GM12873 (cell line): ENCODE measurements at regions not wholly inside any gene's neighbourhood (a gene's known extent, or its start where the extent isn't known, plus 50 kb on each side); places are given as distances from the start of the nearest gene placed in this dataset.

Source experiments
- TF ChIP-seq, protein P1 (sequence below): IDR thresholded peaks from 2 replicates; pipeline ENCODE4 v1.5.1; 2012; ENCODE audit warnings: low read depth, mild to moderate bottlenecking, moderate library complexity, low read length, control low read depth; ENCODE audit not compliant: insufficient read depth; ENCODE audit errors: missing control alignments

DNA sequence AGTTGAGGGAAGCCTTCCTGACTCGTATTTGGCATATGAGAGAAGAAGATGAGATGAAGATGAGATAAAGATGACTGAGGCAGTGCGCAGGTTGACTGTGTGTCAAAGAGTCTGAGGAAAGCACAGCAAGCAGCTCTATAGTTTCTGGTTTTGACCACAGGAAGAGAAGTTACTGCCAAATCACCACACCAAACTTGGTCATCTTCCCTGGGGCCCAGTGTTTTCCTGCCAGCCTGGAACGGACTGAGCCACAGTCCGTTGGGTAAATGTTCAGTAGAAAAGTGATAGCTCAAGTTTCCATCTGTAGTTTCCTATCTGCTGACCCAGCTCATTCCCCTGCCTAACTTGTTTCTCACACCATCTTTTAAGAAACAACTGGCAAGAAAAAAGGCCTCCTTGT is 80.7 kb upstream of the ADAMTS19 start:
- TF ChIP-seq, protein P1, sequence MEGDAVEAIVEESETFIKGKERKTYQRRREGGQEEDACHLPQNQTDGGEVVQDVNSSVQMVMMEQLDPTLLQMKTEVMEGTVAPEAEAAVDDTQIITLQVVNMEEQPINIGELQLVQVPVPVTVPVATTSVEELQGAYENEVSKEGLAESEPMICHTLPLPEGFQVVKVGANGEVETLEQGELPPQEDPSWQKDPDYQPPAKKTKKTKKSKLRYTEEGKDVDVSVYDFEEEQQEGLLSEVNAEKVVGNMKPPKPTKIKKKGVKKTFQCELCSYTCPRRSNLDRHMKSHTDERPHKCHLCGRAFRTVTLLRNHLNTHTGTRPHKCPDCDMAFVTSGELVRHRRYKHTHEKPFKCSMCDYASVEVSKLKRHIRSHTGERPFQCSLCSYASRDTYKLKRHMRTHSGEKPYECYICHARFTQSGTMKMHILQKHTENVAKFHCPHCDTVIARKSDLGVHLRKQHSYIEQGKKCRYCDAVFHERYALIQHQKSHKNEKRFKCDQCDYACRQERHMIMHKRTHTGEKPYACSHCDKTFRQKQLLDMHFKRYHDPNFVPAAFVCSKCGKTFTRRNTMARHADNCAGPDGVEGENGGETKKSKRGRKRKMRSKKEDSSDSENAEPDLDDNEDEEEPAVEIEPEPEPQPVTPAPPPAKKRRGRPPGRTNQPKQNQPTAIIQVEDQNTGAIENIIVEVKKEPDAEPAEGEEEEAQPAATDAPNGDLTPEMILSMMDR = no peak

DNA sequence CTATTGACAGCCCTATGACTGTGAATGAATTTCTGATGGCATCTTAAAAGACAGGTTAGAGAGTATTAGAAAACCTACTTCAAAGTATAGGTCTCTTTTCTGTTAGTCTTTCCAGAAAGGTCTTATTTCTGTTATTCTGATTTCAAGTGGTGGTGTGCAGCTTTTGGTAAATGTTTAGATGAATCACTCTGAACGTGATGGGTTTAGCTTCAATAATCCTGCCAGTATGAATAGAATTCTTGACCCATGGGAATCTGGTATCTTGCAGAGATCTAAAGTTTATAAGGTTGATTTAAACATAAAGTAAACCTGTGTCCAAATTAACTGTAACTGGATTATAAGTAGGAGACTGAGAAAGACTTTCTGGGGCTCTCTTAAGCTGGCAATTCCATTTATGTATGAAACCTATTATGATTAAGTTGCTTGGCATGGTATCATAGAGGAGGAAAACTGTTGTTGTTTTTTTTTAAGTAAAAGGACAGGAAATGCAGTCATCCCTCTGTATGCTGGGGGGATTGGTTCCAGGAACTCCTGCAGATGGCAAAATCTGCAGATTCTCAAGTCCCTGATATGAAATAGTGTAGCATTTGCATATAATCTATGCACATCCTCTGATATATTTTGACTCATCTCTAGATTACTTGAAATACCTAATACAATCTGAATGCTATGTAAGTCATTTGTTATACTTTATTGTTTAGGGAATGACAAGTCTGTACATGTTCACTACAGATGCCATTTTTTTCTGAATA is 77.0 kb upstream of the ADAMTS19 start:
- TF ChIP-seq, protein P1 = no peak

DNA sequence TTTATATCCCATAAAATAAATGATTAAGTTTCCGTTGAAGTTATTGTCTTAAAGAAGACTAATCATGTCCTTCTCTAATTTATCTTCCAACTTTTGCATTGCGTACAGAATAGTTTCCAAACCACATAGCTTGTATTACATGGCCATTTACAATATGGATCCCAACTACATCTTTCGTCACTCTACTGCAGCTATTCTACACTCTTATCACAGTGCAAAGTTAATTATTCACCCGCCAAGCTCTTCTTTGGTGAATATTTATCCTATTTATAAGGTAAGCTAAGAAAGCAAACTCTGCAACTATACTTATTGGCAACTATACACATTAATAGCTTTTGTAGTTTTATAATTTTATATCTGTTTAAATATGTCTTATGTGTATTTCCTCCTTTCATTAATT is 75.9 kb upstream of the ADAMTS19 start:
- TF ChIP-seq, protein P1 = no peak

DNA sequence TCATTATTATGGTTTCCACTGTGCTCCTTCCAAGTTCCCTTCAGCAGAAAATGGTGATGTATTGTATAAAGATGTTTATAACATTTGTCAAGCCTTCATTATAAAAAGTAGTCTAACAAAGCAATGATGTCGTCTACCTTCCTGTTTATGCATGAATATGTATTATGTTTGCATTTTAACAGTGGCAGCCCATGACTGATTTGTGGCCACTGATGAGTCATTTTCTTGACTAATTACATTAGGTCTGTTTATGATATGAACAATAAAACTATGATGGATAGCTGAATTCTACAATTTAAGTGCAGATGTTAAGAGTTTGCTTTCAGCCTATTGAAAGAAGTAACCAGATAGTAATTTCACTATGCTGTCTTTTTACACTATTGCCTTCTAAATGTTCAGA is 75.4 kb upstream of the ADAMTS19 start:
- TF ChIP-seq, protein P1 = no peak

DNA sequence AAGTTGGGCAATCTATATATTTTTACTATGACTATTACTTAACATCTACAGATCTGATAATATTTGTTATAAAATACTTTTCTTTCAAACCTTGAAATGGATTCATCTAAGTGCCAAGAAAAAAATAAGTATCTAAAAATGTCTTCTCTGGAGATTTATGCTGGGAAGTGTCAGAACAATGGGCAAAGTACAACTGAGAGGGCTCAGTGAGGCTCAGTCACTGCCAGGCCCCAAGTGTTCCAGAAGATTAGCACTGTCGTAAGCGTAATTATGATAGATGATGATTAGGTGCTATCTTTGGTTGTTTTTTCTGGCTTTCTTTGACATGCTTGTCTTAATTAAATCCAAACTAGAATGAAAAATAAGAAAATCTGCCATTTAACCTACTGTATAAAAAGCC is 72.2 kb upstream of the ADAMTS19 start:
- TF ChIP-seq, protein P1 = no peak

DNA sequence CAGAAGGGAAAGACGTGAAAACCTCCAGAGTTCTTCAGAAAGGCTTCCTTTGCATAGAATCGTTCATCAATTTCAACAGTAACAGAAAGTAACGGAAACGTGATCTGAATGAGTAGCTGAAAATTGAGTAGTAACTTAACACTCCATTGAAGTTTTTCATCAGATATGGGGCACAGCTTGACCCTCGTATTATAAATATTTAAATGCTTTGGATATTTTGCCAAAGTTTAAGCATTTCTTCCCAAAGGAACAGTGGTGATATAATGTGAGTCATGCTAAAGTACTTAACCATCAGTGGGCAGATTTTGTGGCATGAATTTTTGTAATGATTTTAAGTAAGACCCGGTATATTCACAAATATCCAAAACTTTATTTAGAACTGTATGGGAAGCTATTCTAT is 67.4 kb upstream of the ADAMTS19 start:
- TF ChIP-seq, protein P1 = no peak

DNA sequence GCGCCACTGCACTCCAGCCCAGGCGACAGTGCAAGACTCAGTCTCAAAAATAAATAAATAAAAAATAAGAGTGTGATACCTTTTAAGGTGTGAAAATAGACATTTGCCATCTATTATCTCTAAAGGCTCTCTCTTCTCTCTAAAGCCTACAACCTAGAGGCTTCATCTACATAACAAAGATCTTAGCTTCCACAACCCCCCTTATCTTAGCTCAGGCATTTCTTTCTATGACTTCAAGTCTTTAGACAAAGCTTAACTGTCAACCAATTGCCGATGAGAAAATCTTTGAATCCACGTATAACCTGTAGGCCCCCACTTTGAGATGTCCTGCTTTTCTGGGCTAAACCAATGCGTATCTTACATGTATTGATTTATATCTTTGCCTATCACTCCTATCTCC is 64.9 kb upstream of the ADAMTS19 start:
- TF ChIP-seq, protein P1 = no peak
